ENCODE measurements at regions not wholly inside any gene's neighbourhood (a gene's known extent, or its start where the extent isn't known, plus 50 kb on each side); places are given as distances from the start of the nearest gene placed in this dataset.
"Not testable (repeated sequence)": the region's sequence is repeated elsewhere in the genome, so short reads cannot be mapped to it uniquely, and the experiment has no call there.

DNA sequence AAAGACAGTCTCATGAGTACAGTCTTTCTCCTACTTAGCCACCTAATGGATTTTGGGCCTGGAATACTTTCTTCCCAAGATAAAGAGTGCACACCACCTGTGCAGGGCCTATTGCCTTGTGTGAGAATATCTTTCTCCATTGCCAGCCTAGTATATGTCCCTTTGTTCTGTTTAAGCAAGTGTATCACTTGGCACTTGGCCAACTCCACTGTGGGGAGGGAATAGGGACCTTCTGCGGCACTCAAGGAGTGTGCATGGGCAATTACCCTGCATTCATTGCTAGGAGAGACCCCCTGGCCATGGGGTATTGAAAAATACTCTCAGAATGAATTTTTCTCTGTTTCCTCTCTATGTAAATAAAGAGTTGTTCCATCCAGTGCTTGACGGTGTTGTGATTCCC lies 201.7 kb upstream of the OR4C13 start:
- not testable (repeated sequence) for H3K27ac ChIP-seq; H3K36me3 ChIP-seq; H3K27me3 ChIP-seq (replicated peaks); H3K4me3 ChIP-seq; H3K9me3 ChIP-seq (replicated peaks); H3K4me1 ChIP-seq (replicated peaks)
- peak in 1 of 2 experiments; percentile 1 for DNase-seq (ENCODE audit: low read depth in 1 of 2, low spot score in 2 of 2)

GRCh38 chr11:49750960-49751359 lies 201.2 kb upstream of the OR4C13 start:
- not testable (repeated sequence) for H3K4me1 ChIP-seq (replicated peaks); DNase-seq (ENCODE audit: low read depth in 1 of 2, low spot score in 2 of 2); H3K4me3 ChIP-seq; H3K27ac ChIP-seq; H3K9me3 ChIP-seq (replicated peaks); H3K27me3 ChIP-seq (replicated peaks); H3K36me3 ChIP-seq

DNA sequence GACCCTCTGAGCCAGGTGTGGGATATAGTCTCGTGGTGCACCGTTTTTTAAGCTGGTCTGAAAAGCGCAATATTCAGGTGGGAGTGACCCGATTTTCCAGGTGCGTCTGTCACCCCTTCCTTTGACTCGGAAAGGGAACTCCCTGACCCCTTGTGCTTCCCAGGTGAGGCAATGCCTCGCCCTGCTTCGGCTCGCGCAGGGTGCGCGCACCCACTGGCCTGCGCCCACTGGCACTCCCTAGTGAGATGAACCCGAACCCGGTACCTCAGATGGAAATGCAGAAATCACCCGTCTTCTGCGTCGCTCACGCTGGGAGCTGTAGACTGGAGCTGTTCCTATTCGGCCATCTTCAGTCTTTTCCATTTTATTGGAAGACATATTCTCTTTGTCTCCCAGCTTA lies 171.4 kb upstream of the OR4C13 start:
- H3K4me3 ChIP-seq; DNase-seq (ENCODE audit: low read depth in 1 of 2, low spot score in 2 of 2); H3K9me3 ChIP-seq (replicated peaks); H3K4me1 ChIP-seq (replicated peaks); H3K27me3 ChIP-seq (replicated peaks); H3K36me3 ChIP-seq; H3K27ac ChIP-seq: not testable (repeated sequence)

- not testable (repeated sequence) for H3K27ac ChIP-seq; H3K4me1 ChIP-seq (replicated peaks); DNase-seq (ENCODE audit: low read depth in 1 of 2, low spot score in 2 of 2); H3K36me3 ChIP-seq; H3K4me3 ChIP-seq; H3K27me3 ChIP-seq (replicated peaks); H3K9me3 ChIP-seq (replicated peaks)
Measured at GRCh38 chr11:49782000-49782399, 170.2 kb upstream of the OR4C13 start.

GRCh38 chr11:49783841-49784240 lies 168.3 kb upstream of the OR4C13 start:
- not testable (repeated sequence) for H3K4me1 ChIP-seq (replicated peaks); DNase-seq (ENCODE audit: low read depth in 1 of 2, low spot score in 2 of 2); H3K4me3 ChIP-seq; H3K36me3 ChIP-seq; H3K9me3 ChIP-seq (replicated peaks); H3K27ac ChIP-seq; H3K27me3 ChIP-seq (replicated peaks)

DNA sequence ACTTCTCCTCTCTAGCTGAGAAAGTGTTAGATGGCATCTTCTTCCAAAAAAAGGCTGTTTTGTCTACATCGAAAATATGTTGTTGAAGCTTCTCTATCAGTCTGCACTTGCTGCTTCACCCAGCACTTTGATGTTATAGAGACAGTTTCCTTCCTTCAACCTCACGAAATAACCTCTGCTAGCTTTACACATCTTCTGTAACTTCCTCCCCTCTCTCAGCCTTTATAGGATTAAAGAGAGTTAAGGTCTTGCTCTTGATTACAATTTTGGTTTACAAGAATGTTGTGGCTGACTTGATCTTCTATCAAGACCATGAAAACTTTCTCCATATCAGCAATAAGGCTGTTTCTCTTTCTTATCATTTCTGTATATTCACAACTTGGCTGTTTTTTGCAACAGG lies 162.4 kb upstream of the OR4C13 start:
- not testable (repeated sequence) for H3K27ac ChIP-seq; H3K9me3 ChIP-seq (replicated peaks); H3K4me1 ChIP-seq (replicated peaks); DNase-seq (ENCODE audit: low read depth in 1 of 2, low spot score in 2 of 2); H3K36me3 ChIP-seq; H3K27me3 ChIP-seq (replicated peaks); H3K4me3 ChIP-seq

DNA sequence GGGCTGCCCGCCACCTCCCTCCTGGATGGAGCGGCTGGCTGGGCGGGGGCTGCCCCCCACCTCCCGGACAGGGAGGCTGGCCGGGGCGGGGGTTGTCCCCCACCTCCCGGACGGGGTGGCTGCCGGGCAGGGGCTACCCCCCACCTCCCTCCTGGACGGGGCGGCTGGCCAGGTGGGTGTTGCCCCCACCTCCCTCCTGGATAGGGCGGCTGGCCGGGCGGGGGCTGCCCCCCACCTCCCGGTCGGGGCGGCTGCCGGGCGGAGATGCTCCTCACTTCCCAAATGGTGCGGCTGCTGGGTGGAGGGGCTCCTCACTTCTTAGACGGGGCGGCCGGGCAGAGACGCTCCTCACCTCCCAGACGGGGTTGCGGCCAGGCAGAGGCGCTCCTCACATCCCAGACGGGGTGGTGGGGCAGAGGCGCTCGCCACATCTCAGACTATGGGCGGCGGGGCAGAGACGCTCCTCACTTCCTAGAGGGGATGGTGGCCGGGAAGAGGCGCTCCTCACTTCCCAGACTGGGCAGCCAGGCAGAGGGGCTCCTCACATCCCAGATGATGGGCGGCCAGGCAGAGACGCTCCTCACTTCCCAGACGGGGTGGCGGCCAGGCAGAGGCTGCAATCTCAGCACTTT lies 153.9 kb upstream of the OR4C13 start:
- not testable (repeated sequence) for H3K4me1 ChIP-seq (replicated peaks)

DNA sequence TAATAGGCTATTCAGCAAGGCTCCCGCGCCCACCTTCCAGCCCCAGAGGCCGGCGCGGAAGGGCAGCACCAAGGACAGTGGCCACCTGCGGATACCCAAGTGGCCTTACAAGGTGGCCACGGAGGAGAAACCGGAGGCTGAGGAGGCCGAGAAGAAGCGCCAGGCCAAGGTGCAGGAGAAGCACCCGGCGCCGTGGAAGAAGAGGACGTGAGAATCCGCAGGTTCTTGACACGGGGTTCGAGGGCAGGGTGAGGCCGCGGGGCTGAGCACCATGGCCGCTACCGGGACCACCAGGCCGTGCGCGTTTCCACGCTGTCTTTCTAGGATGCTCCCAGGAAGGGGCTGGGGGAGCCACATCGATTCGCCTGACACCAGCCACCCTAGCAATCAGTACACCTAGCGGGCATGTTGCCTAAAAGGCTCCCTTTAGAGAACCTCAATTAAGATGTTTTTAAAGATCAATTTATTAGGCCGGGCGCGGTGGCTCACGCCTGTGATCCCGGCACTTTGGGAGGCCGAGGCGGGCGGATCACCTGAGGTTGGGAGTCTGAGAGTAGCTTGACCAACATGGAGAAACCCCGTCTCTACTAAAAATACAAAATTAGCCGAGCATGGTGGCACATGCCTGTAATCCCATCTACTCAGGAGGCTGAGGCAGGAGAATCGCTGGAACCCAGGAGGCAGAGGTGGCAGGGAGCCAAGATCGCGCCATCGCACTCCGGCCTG lies 134.3 kb upstream of the OR4C13 start:
- H3K36me3 ChIP-seq; H3K4me3 ChIP-seq; H3K27ac ChIP-seq; DNase-seq (ENCODE audit: low read depth in 1 of 2, low spot score in 2 of 2); H3K9me3 ChIP-seq (replicated peaks); H3K4me1 ChIP-seq (replicated peaks); H3K27me3 ChIP-seq (replicated peaks): not testable (repeated sequence)

More for the DNA sequence above, 153.9 kb upstream of the OR4C13 start:
- H3K27me3 ChIP-seq (replicated peaks); H3K4me3 ChIP-seq; H3K9me3 ChIP-seq (replicated peaks); H3K27ac ChIP-seq; H3K36me3 ChIP-seq: not testable (repeated sequence)
- peak in 1 of 2 experiments; percentile 22 for DNase-seq (ENCODE audit: low read depth in 1 of 2, low spot score in 2 of 2)

DNA sequence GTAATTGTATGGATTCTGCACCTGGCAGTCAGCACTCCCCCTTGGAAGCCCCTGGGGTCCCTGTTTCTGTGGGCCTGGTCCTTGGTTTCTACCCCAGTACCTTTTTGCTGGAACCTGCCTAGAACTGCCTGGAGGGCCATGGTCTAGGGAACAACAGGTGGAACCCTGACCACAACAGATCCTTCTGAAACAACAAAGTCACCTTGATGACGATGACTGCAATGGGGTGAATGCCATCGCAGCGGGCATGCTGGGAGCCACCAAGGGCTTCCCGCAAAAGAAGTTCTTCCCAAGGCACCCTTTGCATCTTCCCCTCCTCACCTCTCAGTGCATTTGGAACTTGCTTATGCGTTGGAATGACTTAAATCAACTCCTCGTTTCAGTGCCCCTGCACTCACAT lies 129.0 kb upstream of the OR4C13 start:
- H3K36me3 ChIP-seq; DNase-seq (ENCODE audit: low read depth in 1 of 2, low spot score in 2 of 2); H3K4me1 ChIP-seq (replicated peaks); H3K9me3 ChIP-seq (replicated peaks); H3K27me3 ChIP-seq (replicated peaks); H3K27ac ChIP-seq; H3K4me3 ChIP-seq: not testable (repeated sequence)

- not testable (repeated sequence) for H3K4me1 ChIP-seq (replicated peaks); DNase-seq (ENCODE audit: low read depth in 1 of 2, low spot score in 2 of 2); H3K9me3 ChIP-seq (replicated peaks); H3K27me3 ChIP-seq (replicated peaks); H3K36me3 ChIP-seq; H3K27ac ChIP-seq; H3K4me3 ChIP-seq
Measured at GRCh38 chr11:49850541-49850940, 101.7 kb upstream of the OR4C13 start.

- DNase-seq (ENCODE audit: low read depth in 1 of 2, low spot score in 2 of 2), result no peak
- H3K27me3 ChIP-seq (replicated peaks), result no peaks in the 10 kb centered on the region
- H3K36me3 ChIP-seq, result no peaks in the 10 kb centered on the region
- no peaks in the 10 kb centered on the region for H3K9me3 ChIP-seq (replicated peaks)
- no peak overlapping the region for H3K27ac ChIP-seq
- no peak overlapping the region for H3K4me3 ChIP-seq
- H3K4me1 ChIP-seq (replicated peaks), result no peaks in the 10 kb centered on the region
Measured at GRCh38 chr11:49851511-49851910, 100.7 kb upstream of the OR4C13 start.

- H3K9me3 ChIP-seq (replicated peaks), result no peaks in the 10 kb centered on the region
- DNase-seq (ENCODE audit: low read depth in 1 of 2, low spot score in 2 of 2), result no peak
Measured at GRCh38 chr11:49851971-49852389, 100.2 kb upstream of the OR4C13 start.

DNA sequence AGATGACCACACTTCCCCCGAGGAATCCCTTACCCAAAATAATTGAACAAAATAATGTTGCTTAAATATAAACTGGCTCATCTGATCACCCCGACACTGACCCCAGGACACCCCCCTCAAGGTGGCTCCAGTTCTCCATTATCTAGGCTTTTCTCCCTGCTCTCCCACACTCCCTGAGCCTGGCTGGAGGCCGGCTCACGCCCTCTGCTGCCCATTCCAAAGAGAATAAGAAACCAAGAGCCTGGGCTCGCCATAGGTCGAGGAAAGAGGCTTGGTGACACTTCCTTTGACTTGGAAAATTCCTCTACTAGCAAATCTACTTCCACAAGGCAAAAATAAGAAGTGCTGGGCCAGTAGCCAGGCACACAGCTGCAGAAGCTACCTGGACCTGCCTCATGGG lies 63.3 kb upstream of the OR4C13 start:
- DNase-seq (ENCODE audit: low read depth in 1 of 2, low spot score in 2 of 2); H3K36me3 ChIP-seq; H3K27ac ChIP-seq; H3K4me1 ChIP-seq (replicated peaks); H3K9me3 ChIP-seq (replicated peaks); H3K27me3 ChIP-seq (replicated peaks); H3K4me3 ChIP-seq: not testable (repeated sequence)

More at GRCh38 chr11:49851971-49852389, 100.2 kb upstream of the OR4C13 start:
- Histone ChIP-seq H3K36me3 (no peaks in the 10 kb centered on the region), H3K27ac (no peak overlapping the region), H3K4me3 (no peak overlapping the region), H3K4me1 (replicated peaks) (no peaks in the 10 kb centered on the region), H3K27me3 (replicated peaks) (no peaks in the 10 kb centered on the region)

DNA sequence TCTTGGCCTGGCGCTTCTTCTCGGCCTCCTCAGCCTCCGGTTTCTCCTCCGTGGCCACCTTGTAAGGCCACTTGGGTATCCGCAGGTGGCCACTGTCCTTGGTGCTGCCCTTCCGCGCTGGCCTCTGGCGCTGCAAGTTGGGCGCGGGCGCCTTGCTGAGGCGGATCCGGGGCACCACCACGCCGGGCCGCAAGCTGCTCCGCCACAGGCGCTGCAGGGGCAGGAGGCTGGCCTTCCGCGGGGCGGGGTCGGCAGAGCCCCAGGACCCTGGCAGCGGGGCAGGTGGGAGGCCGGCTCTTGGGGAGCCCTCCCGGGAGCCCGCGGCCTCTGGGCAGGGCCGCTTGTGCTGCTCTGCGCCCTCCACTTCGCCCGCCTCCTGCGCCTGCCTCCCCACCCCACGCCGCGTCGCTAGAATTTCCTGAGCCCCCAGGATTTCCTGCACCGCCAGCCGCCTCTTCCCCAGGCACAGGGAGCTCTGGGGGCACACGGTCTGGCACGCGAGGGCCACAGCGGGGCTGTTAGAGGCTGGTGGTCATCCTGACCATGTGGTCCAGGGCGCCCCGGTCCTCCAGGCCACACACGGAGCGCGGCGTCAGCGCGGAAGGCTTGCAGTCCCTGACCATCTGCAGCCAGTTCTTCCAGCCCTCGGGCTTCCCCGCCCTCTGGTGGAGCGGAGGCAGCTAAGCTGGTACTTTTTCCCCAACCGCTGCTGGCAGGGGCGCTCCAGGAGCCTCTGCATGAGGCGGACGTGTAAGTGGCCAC lies 60.1 kb upstream of the OR4C13 start:
- H3K4me1 ChIP-seq (replicated peaks); H3K27ac ChIP-seq; H3K36me3 ChIP-seq; H3K9me3 ChIP-seq (replicated peaks); H3K27me3 ChIP-seq (replicated peaks); H3K4me3 ChIP-seq; DNase-seq (ENCODE audit: low read depth in 1 of 2, low spot score in 2 of 2): not testable (repeated sequence)

All from SJSA1 (cell line).